CD4-positive, alpha-beta T cell (primary cell): ENCODE measurements at regions not wholly inside any gene's neighbourhood (a gene's known extent, or its start where the extent isn't known, plus 50 kb on each side); places are given as distances from the start of the nearest gene placed in this dataset.

ENCODE experiments used
- ATAC-seq: fragments of 200-7000 bp; cut with Tn5 transposase; one replicate; pipeline ENCODE4 v1.10.0; 2022; ENCODE audit warnings: mild to moderate bottlenecking; ENCODE audit not compliant: poor library complexity
- CTCF ChIA-PET: fragments of 350-600 bp; sonication (Branson Sonifier 250); formaldehyde crosslinking; loops from one replicate; lab custom pipeline; 2021; ENCODE audit warnings: antibody characterized with exemption, inconsistent platforms; lab: Charles Lee
- POLR2A ChIA-PET: fragments of 350-600 bp; sonication (Branson Sonifier 250); formaldehyde crosslinking; loops from one replicate; lab custom pipeline; 2021; ENCODE audit warnings: antibody characterized with exemption, inconsistent platforms; lab: Charles Lee
- DNase-seq, 14 experiments: peaks; one replicate each; pipeline ENCODE4 v3.0.0-alpha.2; 2013 to 2020; ENCODE audit warnings: mixed read lengths in 2 of 14
- H3K27ac ChIP-seq, 2 donors: one replicate each; pipeline versions ENCODE4 v1.5.1 to v1.7.0; 2013; ENCODE audit warnings: low read length in 2 of 2, low read depth in 1 of 2, mild to moderate bottlenecking in 1 of 2
- H3K27me3 ChIP-seq, 2 experiments: 1 replicate in 1 of 2; 2 replicates in 1 of 2; pipeline versions ENCODE4 v1.6.1 to v1.7.0; 2013; ENCODE audit warnings: low read length in 2 of 2, control low read depth in 1 of 2, mild to moderate bottlenecking in 1 of 2, moderate library complexity in 1 of 2; ENCODE audit not compliant: insufficient read depth in 2 of 2, control insufficient read depth in 1 of 2
- H3K36me3 ChIP-seq: one replicate; pipeline ENCODE4 v1.6.1; 2013; ENCODE audit warnings: low read length, control low read depth; ENCODE audit not compliant: insufficient read depth
- H3K4me1 ChIP-seq: one replicate; pipeline ENCODE4 v1.6.1; 2013; ENCODE audit warnings: low read length, control low read depth; ENCODE audit not compliant: insufficient read depth
- H3K4me3 ChIP-seq: one replicate; pipeline ENCODE4 v1.5.1; 2013; ENCODE audit warnings: mild to moderate bottlenecking, low read length, moderate library complexity
- H3K9me3 ChIP-seq, 2 experiments: 1 replicate in 1 of 2; 2 replicates in 1 of 2; pipeline versions ENCODE4 v1.6.1 to v1.7.0; 2013; ENCODE audit warnings: low read length in 2 of 2, mild to moderate bottlenecking in 2 of 2, control low read depth in 1 of 2, moderate library complexity in 1 of 2; ENCODE audit not compliant: control insufficient read depth in 1 of 2, insufficient read depth in 1 of 2
- H3K27ac Mint-ChIP-seq: one replicate; pipeline ENCODE4 v1.8.0; 2020; ENCODE audit warnings: mixed read lengths
- H3K27me3 Mint-ChIP-seq: one replicate; pipeline ENCODE4 v1.8.0; 2021; ENCODE audit warnings: mixed read lengths
- H3K36me3 Mint-ChIP-seq: one replicate; pipeline ENCODE4 v1.8.0; 2021; ENCODE audit warnings: low read depth, mixed read lengths
- H3K4me1 Mint-ChIP-seq: one replicate; pipeline ENCODE4 v1.8.0; 2021; ENCODE audit warnings: low read depth, mixed read lengths
- H3K4me3 Mint-ChIP-seq: one replicate; pipeline ENCODE4 v1.8.0; 2020; ENCODE audit warnings: mild to moderate bottlenecking, mixed read lengths
- H3K9me3 Mint-ChIP-seq: one replicate; pipeline ENCODE4 v1.8.0; 2020; ENCODE audit warnings: mixed read lengths
- CTCF ChIP-seq: fragments of 200-600 bp; IDR thresholded peaks from one replicate; pipeline ENCODE4 v1.8.0; 2022; ENCODE audit warnings: antibody characterized with exemption, mild to moderate bottlenecking
- intact Hi-C, 2 experiments: fragments of 100-400 bp; cut with DNase I in 1 of 2; cut with micrococcal nuclease in 1 of 2; formaldehyde crosslinking; loops; one replicate each; pipeline versions ENCODE4 v1.15.1 to v1.9.0; 2023 to 2025; cut with DNase I, micrococcal nuclease

- Histone ChIP-seq H3K4me1 (no peaks in the 10 kb centered on the region), H3K27ac (no peak overlapping the region), H3K27me3 (no peaks in the 10 kb centered on the region), H3K9me3 (peaks cover 8 to 42% of the 10 kb centered on the region in 2 experiments), H3K36me3 (no peaks in the 10 kb centered on the region), H3K4me3 (no peak overlapping the region)
- TF ChIP-seq CTCF = no peak
- ATAC-seq (no peak), DNase-seq (no peak)
- Mint-ChIP-seq H3K4me3 (no peak overlapping the region), H3K9me3 (peaks cover 4% of the 10 kb centered on the region), H3K36me3 (no peaks in the 10 kb centered on the region), H3K27me3 (no peaks in the 10 kb centered on the region), H3K4me1 (no peaks in the 10 kb centered on the region), H3K27ac (no peak overlapping the region)
- ChIA-PET CTCF (no interaction called here), POLR2A (no interaction called here)
- intact Hi-C loops = no loop called here
Measured at GRCh38 chr10:130758529-130758928, 553.0 kb downstream of the TCERG1L start.

GRCh38 chr10:130761032-130761575 lies 550.4 kb downstream of the TCERG1L start:
- Mint-ChIP-seq H3K36me3 (no peaks in the 10 kb centered on the region), H3K4me3 (no peak overlapping the region), H3K4me1 (no peaks in the 10 kb centered on the region), H3K27me3 (no peaks in the 10 kb centered on the region), H3K27ac (no peak overlapping the region), H3K9me3 (no peaks in the 10 kb centered on the region)
- Histone ChIP-seq H3K9me3 (peaks cover 0 to 51% of the 10 kb centered on the region in 2 experiments), H3K27ac (no peak overlapping the region), H3K27me3 (no peaks in the 10 kb centered on the region), H3K36me3 (no peaks in the 10 kb centered on the region), H3K4me1 (no peaks in the 10 kb centered on the region), H3K4me3 (no peak overlapping the region)
- no peak for ATAC-seq
- no peak for DNase-seq
- CTCF ChIA-PET = no interaction called here
- TF ChIP-seq CTCF = no peak
- POLR2A ChIA-PET = no interaction called here
- intact Hi-C loops = no loop called here

GRCh38 chr10:130761788-130762301 lies 549.7 kb downstream of the TCERG1L start:
- ATAC-seq (no peak), DNase-seq (no peak)
- H3K4me3 ChIP-seq = no peak overlapping the region
- no peaks in the 10 kb centered on the region for H3K4me1 ChIP-seq
- Mint-ChIP-seq H3K27ac (no peak overlapping the region), H3K9me3 (no peaks in the 10 kb centered on the region), H3K4me1 (no peaks in the 10 kb centered on the region), H3K4me3 (no peak overlapping the region), H3K36me3 (no peaks in the 10 kb centered on the region), H3K27me3 (no peaks in the 10 kb centered on the region)
- ChIA-PET POLR2A (no interaction called here), CTCF (no interaction called here)
- intact Hi-C loops = no loop called here
- no peak overlapping the region for H3K27ac ChIP-seq
- TF ChIP-seq CTCF = no peak
- H3K27me3 ChIP-seq = no peaks in the 10 kb centered on the region
- peaks cover 0 to 55% of the 10 kb centered on the region in 2 experiments for H3K9me3 ChIP-seq
- H3K36me3 ChIP-seq = no peaks in the 10 kb centered on the region
